ENCODE measurements at regions not wholly inside any gene's neighbourhood (a gene's known extent, or its start where the extent isn't known, plus 50 kb on each side); places are given as distances from the start of the nearest gene placed in this dataset.
"Not testable (repeated sequence)": the region's sequence is repeated elsewhere in the genome, so short reads cannot be mapped to it uniquely, and the experiment has no call there.

DNA sequence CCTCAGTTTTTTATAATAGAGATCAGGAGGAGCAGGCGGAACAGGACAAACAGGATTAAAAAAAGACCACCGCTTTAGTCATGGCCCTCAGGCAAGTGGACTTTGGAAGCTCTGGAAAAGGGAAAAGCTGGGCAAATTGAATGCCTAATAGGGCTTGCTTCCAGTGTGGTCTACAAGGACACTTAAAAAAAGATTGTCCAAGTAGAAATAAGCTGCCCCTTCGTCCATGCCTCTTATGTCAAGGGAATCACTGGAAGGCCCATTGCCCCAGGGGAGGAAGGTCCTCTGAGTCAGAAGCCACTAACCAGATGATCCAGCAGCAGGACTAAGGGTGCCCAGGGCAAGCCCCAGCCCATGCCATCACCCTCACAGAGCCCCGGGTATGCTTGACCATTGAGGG, 175.5 kb downstream of the RAD51AP2 start:
- TF ChIP-seq ZNF274 (IDR thresholded peaks at IDR 0.05; ENCODE audit: low read depth, low read length); YY1 (IDR thresholded peaks at IDR 0.05; ENCODE audit: insufficient read depth, insufficient read length); SUZ12 (IDR thresholded peaks at IDR 0.05; ENCODE audit: extremely low read depth, insufficient read depth, insufficient read length): not testable (repeated sequence)

Measured in NT2/D1 (cell line).